ENCODE measurements at regions not wholly inside any gene's neighbourhood (a gene's known extent, or its start where the extent isn't known, plus 50 kb on each side); places are given as distances from the start of the nearest gene placed in this dataset.

- TF ChIP-seq ZNF274 (IDR thresholded peaks at IDR 0.05; ENCODE audit: low read depth, low read length), result no peak
- TF ChIP-seq YY1 (IDR thresholded peaks at IDR 0.05; ENCODE audit: insufficient read depth, insufficient read length), result no peak
Measured at GRCh38 chr2:12141618-12142258, 395.3 kb downstream of the LPIN1 start.
